WTC11 (cell line): ENCODE measurements at regions not wholly inside any gene's neighbourhood (a gene's known extent, or its start where the extent isn't known, plus 50 kb on each side); places are given as distances from the start of the nearest gene placed in this dataset.

Experiments
- ATAC-seq: fragments of 200-7000 bp; cut with Tn5 transposase; 2 replicates; pipeline ENCODE4 v1.10.0; 2021; ENCODE audit warnings: mild to moderate bottlenecking, moderate library complexity
- CTCF ChIA-PET: fragments of 300-600 bp; sonication (Branson Sonifier 250); formaldehyde crosslinking; loops from one replicate; lab custom pipeline; 2021; ENCODE audit warnings: antibody characterized with exemption; lab: Charles Lee
- POLR2A ChIA-PET: fragments of 350-600 bp; sonication (Branson Sonifier 250); formaldehyde crosslinking; loops from one replicate; lab custom pipeline; 2021; ENCODE audit warnings: antibody characterized with exemption; lab: Charles Lee
- DNase-seq: peaks from one replicate; pipeline ENCODE4 v3.0.0; 2021; ENCODE audit warnings: low spot score
- H3K27ac Mint-ChIP-seq: 2 replicates; pipeline ENCODE4 v1.8.0; 2021; ENCODE audit warnings: mixed read lengths
- H3K27me3 Mint-ChIP-seq: 2 replicates; pipeline ENCODE4 v1.8.0; 2021; ENCODE audit warnings: low read depth, mild to moderate bottlenecking, moderate library complexity, mixed read lengths
- H3K36me3 Mint-ChIP-seq: 2 replicates; pipeline ENCODE4 v1.8.0; 2021; ENCODE audit warnings: mixed read lengths
- H3K4me1 Mint-ChIP-seq: 2 replicates; pipeline ENCODE4 v1.8.0; 2022; ENCODE audit warnings: mixed read lengths
- H3K4me3 Mint-ChIP-seq: 2 replicates; pipeline ENCODE4 v1.8.0; 2021; ENCODE audit warnings: mild to moderate bottlenecking, moderate library complexity, mixed read lengths
- H3K9me3 Mint-ChIP-seq: 2 replicates; pipeline ENCODE4 v1.8.0; 2021; ENCODE audit warnings: mixed read lengths
- AFF4 ChIP-seq: sonication (generic); formaldehyde crosslinking; IDR thresholded peaks from 2 replicates; pipeline ENCODE4 v1.8.1; 2023; ENCODE audit warnings: mild to moderate bottlenecking, missing genetic modification reagents, borderline replicate concordance
- ATF2 ChIP-seq: sonication (generic); formaldehyde crosslinking; IDR thresholded peaks from 2 replicates; pipeline ENCODE4 v1.8.1; 2022; ENCODE audit warnings: low read depth, missing genetic modification reagents, borderline replicate concordance
- ATF3 ChIP-seq: sonication (generic); formaldehyde crosslinking; conservative IDR thresholded peaks from 2 replicates; pipeline ENCODE4 v1.8.1; 2022; ENCODE audit warnings: mild to moderate bottlenecking, missing genetic modification reagents
- CBFB ChIP-seq: sonication (generic); formaldehyde crosslinking; IDR thresholded peaks from 2 replicates; pipeline ENCODE4 v1.8.1; 2022; ENCODE audit warnings: mild to moderate bottlenecking, low read depth, missing genetic modification reagents
- CREB1 ChIP-seq: sonication (generic); formaldehyde crosslinking; IDR thresholded peaks from 2 replicates; pipeline ENCODE4 v1.8.0; 2023; ENCODE audit warnings: mild to moderate bottlenecking, missing genetic modification reagents
- CTCF ChIP-seq: fragments of 200-600 bp; IDR thresholded peaks from 2 replicates; pipeline ENCODE4 v1.8.0; 2022; ENCODE audit warnings: antibody characterized with exemption
- ETV6 ChIP-seq: sonication (generic); formaldehyde crosslinking; IDR thresholded peaks from 2 replicates; pipeline ENCODE4 v1.8.1; 2022; ENCODE audit warnings: mild to moderate bottlenecking, missing genetic modification reagents
- GABPB1 ChIP-seq: sonication (generic); formaldehyde crosslinking; IDR thresholded peaks from 2 replicates; pipeline ENCODE4 v1.8.1; 2023; ENCODE audit warnings: mild to moderate bottlenecking, missing genetic modification reagents
- JUN ChIP-seq: sonication (generic); formaldehyde crosslinking; IDR thresholded peaks from 2 replicates; pipeline ENCODE4 v1.8.0; 2023; ENCODE audit warnings: mild to moderate bottlenecking, missing genetic modification reagents
- NFE2L1 ChIP-seq: sonication (generic); formaldehyde crosslinking; IDR thresholded peaks from 2 replicates; pipeline ENCODE4 v1.8.1; 2023; ENCODE audit warnings: missing genetic modification reagents
- NR3C1 ChIP-seq: sonication (generic); formaldehyde crosslinking; conservative IDR thresholded peaks from 2 replicates; pipeline ENCODE4 v1.8.1; 2023; ENCODE audit warnings: low read depth, mild to moderate bottlenecking, missing genetic modification reagents
- OVOL2 ChIP-seq: fragments of 250-450 bp; sonication (Bioruptor Pico); IDR thresholded peaks from 2 replicates; pipeline ENCODE4 v1.9.0; 2021; ENCODE audit warnings: mild to moderate bottlenecking, borderline replicate concordance
- PREB ChIP-seq: sonication (generic); formaldehyde crosslinking; IDR thresholded peaks from 2 replicates; pipeline ENCODE4 v1.8.1; 2022; ENCODE audit warnings: mild to moderate bottlenecking, missing genetic modification reagents, moderate library complexity, borderline replicate concordance
- STAT6 ChIP-seq: sonication (generic); formaldehyde crosslinking; conservative IDR thresholded peaks from 2 replicates; pipeline ENCODE4 v1.8.1; 2023; ENCODE audit warnings: mild to moderate bottlenecking, low read depth, missing genetic modification reagents, moderate library complexity
- TP53 ChIP-seq: sonication (generic); formaldehyde crosslinking; IDR thresholded peaks from 2 replicates; pipeline ENCODE4 v1.8.1; 2023; ENCODE audit warnings: mild to moderate bottlenecking, missing genetic modification reagents
- ZNF232 ChIP-seq: sonication (generic); formaldehyde crosslinking; IDR thresholded peaks from 2 replicates; pipeline ENCODE4 v1.8.0; 2022; ENCODE audit warnings: mild to moderate bottlenecking, missing genetic modification reagents
- ZNF263 ChIP-seq: sonication (generic); formaldehyde crosslinking; IDR thresholded peaks from 2 replicates; pipeline ENCODE4 v1.8.1; 2022; ENCODE audit warnings: low read depth, mild to moderate bottlenecking, moderate library complexity, missing genetic modification reagents
- ZNF416 ChIP-seq: fragments of 250-450 bp; sonication (Bioruptor Pico); IDR thresholded peaks from 2 replicates; pipeline ENCODE4 v1.9.0; 2021; ENCODE audit warnings: mild to moderate bottlenecking, inconsistent platforms
- ZNF671 ChIP-seq: fragments of 250-450 bp; sonication (Bioruptor Pico); IDR thresholded peaks from 2 replicates; pipeline ENCODE4 v1.8.0; 2021; ENCODE audit warnings: mild to moderate bottlenecking
- ZSCAN18 ChIP-seq: fragments of 250-450 bp; sonication (Bioruptor Pico); IDR thresholded peaks from 2 replicates; pipeline ENCODE4 v2.1.2; 2022; ENCODE audit warnings: mild to moderate bottlenecking, moderate library complexity

- peaks cover under 1% of the 10 kb centered on the region for H3K27me3 Mint-ChIP-seq
- CTCF ChIA-PET: no interaction called here
- H3K4me1 Mint-ChIP-seq: no peaks in the 10 kb centered on the region
- no peaks in the 10 kb centered on the region for H3K36me3 Mint-ChIP-seq
- DNase-seq (no peak), ATAC-seq (no peak)
- POLR2A ChIA-PET: no interaction called here
- TF ChIP-seq ATF2 (CRISPR knock-in tag): no peak
- TF ChIP-seq TP53 (CRISPR knock-in tag): no peak
- no peak for TF ChIP-seq GABPB1 (CRISPR knock-in tag)
- TF ChIP-seq CBFB (CRISPR knock-in tag): no peak
- no peak for TF ChIP-seq CREB1 (CRISPR knock-in tag)
- TF ChIP-seq ZNF671 (CRISPR knock-in tag): no peak
- no peak for TF ChIP-seq AFF4 (CRISPR knock-in tag)
- no peak for TF ChIP-seq CTCF
- no peak for TF ChIP-seq ZNF263 (CRISPR knock-in tag)
- no peak for TF ChIP-seq PREB (CRISPR knock-in tag)
- TF ChIP-seq ATF3 (CRISPR knock-in tag): no peak
- no peak for TF ChIP-seq NR3C1 (CRISPR knock-in tag)
- TF ChIP-seq ZSCAN18 (CRISPR knock-in tag): no peak
- no peak for TF ChIP-seq NFE2L1
- no peak for TF ChIP-seq ZNF232 (CRISPR knock-in tag)
- TF ChIP-seq ZNF416 (CRISPR knock-in tag): no peak
- TF ChIP-seq STAT6 (CRISPR knock-in tag): no peak
- TF ChIP-seq ETV6 (CRISPR knock-in tag): no peak
- TF ChIP-seq JUN (CRISPR knock-in tag): no peak
- no peak for TF ChIP-seq OVOL2 (CRISPR knock-in tag)
- H3K9me3 Mint-ChIP-seq: no peaks in the 10 kb centered on the region
- no peak overlapping the region for H3K4me3 Mint-ChIP-seq
- H3K27ac Mint-ChIP-seq: no peak overlapping the region
Measured at GRCh38 chr11:70010774-70011173, 67.3 kb upstream of the ANO1 start.
